IMR-90 (cell line): ENCODE measurements at regions not wholly inside any gene's neighbourhood (a gene's known extent, or its start where the extent isn't known, plus 50 kb on each side); places are given as distances from the start of the nearest gene placed in this dataset.

Source experiments
- ATAC-seq: fragments of 200-7000 bp; cut with Tn5 transposase; 2 replicates; pipeline ENCODE4 v1.9.1; 2020; ENCODE audit warnings: low read depth, mild to moderate bottlenecking, moderate library complexity
- BruUV-seq: library from RNA; stranded (reverse); fragments of 400-500 nt; replicated peaks from 2 replicates; lab custom pipeline; 2021; lab: Mats Ljungman, UMichigan
- CTCF ChIA-PET: fragments of 300-600 bp; formaldehyde crosslinking; extraction: SDS; loops from one replicate; lab custom pipeline; 2021; ENCODE audit warnings: antibody characterized with exemption; lab: Yijun Ruan, JAX
- POLR2A ChIA-PET: fragments of 300-600 bp; sonication (Branson Sonifier 250); formaldehyde crosslinking; loops from one replicate; lab custom pipeline; 2022; ENCODE audit warnings: antibody characterized with exemption; ENCODE audit not compliant: unreplicated experiment; lab: Charles Lee
- DNase-seq: peaks from one replicate; pipeline ENCODE4 v3.0.0; 2013
- H2AFZ ChIP-seq: replicated peaks from 2 replicates; pipeline ENCODE3; 2013; ENCODE audit warnings: low read length, mild to moderate bottlenecking; ENCODE audit not compliant: poor library complexity
- H2AK5ac ChIP-seq: 2 replicates; pipeline ENCODE4 v1.6.1; 2013; ENCODE audit warnings: low read depth, low read length, inconsistent platforms
- H2AK9ac ChIP-seq: replicated peaks from 2 replicates; pipeline ENCODE3; 2013; ENCODE audit warnings: mild to moderate bottlenecking, low read depth, low read length, moderate library complexity; ENCODE audit not compliant: poor library complexity
- H2BK120ac ChIP-seq: 2 replicates; pipeline ENCODE4 v1.6.1; 2013; ENCODE audit warnings: low read depth, low read length, inconsistent platforms
- H2BK15ac ChIP-seq: 3 replicates; pipeline ENCODE4 v1.6.1; 2013; ENCODE audit warnings: low read depth, low read length, inconsistent platforms
- H2BK20ac ChIP-seq: 2 replicates; pipeline ENCODE4 v1.6.1; 2013; ENCODE audit warnings: low read depth, mild to moderate bottlenecking, inconsistent platforms, low read length, moderate library complexity
- H2BK5ac ChIP-seq: 2 replicates; pipeline ENCODE4 v1.6.1; 2013; ENCODE audit warnings: mild to moderate bottlenecking, low read depth, low read length, inconsistent platforms; ENCODE audit not compliant: poor library complexity, severe bottlenecking
- H3K14ac ChIP-seq: replicated peaks from 2 replicates; pipeline ENCODE4 v1.6.1; 2013; ENCODE audit warnings: low read depth, low read length, inconsistent platforms
- H3K18ac ChIP-seq: 2 replicates; pipeline ENCODE4 v1.6.1; 2013; ENCODE audit warnings: low read depth, low read length, control low read depth
- H3K23ac ChIP-seq: 2 replicates; pipeline ENCODE4 v1.6.1; 2013; ENCODE audit warnings: low read depth, low read length, inconsistent platforms
- H3K27ac ChIP-seq: 2 replicates; pipeline ENCODE4 v1.5.1; 2013; ENCODE audit warnings: mild to moderate bottlenecking, control low read depth, low read length; ENCODE audit not compliant: insufficient read depth
- H3K27me3 ChIP-seq: 2 replicates; pipeline ENCODE4 v1.6.1; 2013; ENCODE audit warnings: low read length; ENCODE audit not compliant: control insufficient read depth, insufficient read depth
- H3K36me3 ChIP-seq: 2 replicates; pipeline ENCODE4 v1.6.1; 2013; ENCODE audit warnings: low read length, mixed read lengths; ENCODE audit not compliant: control insufficient read depth, insufficient read depth
- H3K4ac ChIP-seq: 2 replicates; pipeline ENCODE4 v1.6.1; 2013; ENCODE audit warnings: low read depth, low read length, inconsistent platforms
- H3K4me1 ChIP-seq: 2 replicates; pipeline ENCODE4 v1.6.1; 2013; ENCODE audit warnings: low read length, mixed read lengths; ENCODE audit not compliant: control insufficient read depth, insufficient read depth
- H3K4me2 ChIP-seq: 2 replicates; pipeline ENCODE4 v1.6.1; 2013; ENCODE audit warnings: low read depth, mild to moderate bottlenecking, control low read depth, low read length, moderate library complexity
- H3K4me3 ChIP-seq: 2 replicates; pipeline ENCODE4 v1.5.1; 2013; ENCODE audit warnings: low read depth, mild to moderate bottlenecking, control low read depth, low read length, moderate library complexity; ENCODE audit not compliant: insufficient read depth
- H3K56ac ChIP-seq: 2 replicates; pipeline ENCODE4 v1.6.1; 2013; ENCODE audit warnings: low read length, inconsistent platforms; ENCODE audit not compliant: insufficient read depth; ENCODE audit errors: extremely low read depth
- H3K79me1 ChIP-seq, 2 experiments: 2 replicates each; pipeline ENCODE4 v1.6.1; 2013; ENCODE audit warnings: low read length in 2 of 2, inconsistent platforms in 1 of 2, low read depth in 1 of 2
- H3K9ac ChIP-seq: 2 replicates; pipeline ENCODE4 v1.6.1; 2013; ENCODE audit warnings: low read depth, low read length, control low read depth
- H3K9me1 ChIP-seq: 2 replicates; pipeline ENCODE4 v1.6.1; 2013; ENCODE audit warnings: low read length, inconsistent platforms; ENCODE audit not compliant: insufficient read depth
- H3K9me3 ChIP-seq: 2 replicates; pipeline ENCODE4 v1.6.1; 2013; ENCODE audit warnings: low read length; ENCODE audit not compliant: control insufficient read depth, insufficient read depth
- H4K20me1 ChIP-seq: 2 replicates; pipeline ENCODE4 v1.6.1; 2013; ENCODE audit warnings: low read length, inconsistent platforms; ENCODE audit not compliant: insufficient read depth
- H4K5ac ChIP-seq: 2 replicates; pipeline ENCODE4 v1.6.1; 2013; ENCODE audit warnings: mild to moderate bottlenecking, low read depth, low read length, control low read depth
- H4K8ac ChIP-seq, 2 experiments: 2 replicates each; pipeline ENCODE4 v1.6.1; 2013; ENCODE audit warnings: low read depth in 2 of 2, low read length in 2 of 2, control low read depth in 1 of 2, inconsistent platforms in 1 of 2
- H4K91ac ChIP-seq: 2 replicates; pipeline ENCODE4 v1.6.1; 2013; ENCODE audit warnings: low read depth, low read length, inconsistent platforms; ENCODE audit not compliant: insufficient read depth
- ELK1 ChIP-seq: fragments of 150-350 bp; IDR thresholded peaks from 2 replicates; pipeline ENCODE4 v1.6.1; 2016; ENCODE audit warnings: low read depth, mild to moderate bottlenecking, low read length, moderate library complexity, borderline replicate concordance
- WGBS, 2 experiments: methylation state at CpG; one replicate each; pipeline versions ENCODE4 v1.1.5 to v1.1.7; 2013; ENCODE audit warnings: missing lambda C conversion rate in 2 of 2; ENCODE audit not compliant: insufficient read length in 1 of 2; ENCODE audit errors: extremely low coverage in 2 of 2; 5-methylcytosine and 5-hydroxymethylcytosine counted together
- dilution Hi-C: fragments of 300-500 bp; cut with HindIII; formaldehyde crosslinking; loops from one replicate; pipeline ENCODE4 v1.14.3; 2018; ENCODE audit warnings: low sequenced_read_pairs; ENCODE audit not compliant: unreplicated experiment
- in situ Hi-C: fragments of 300-500 bp; cut with MboI; formaldehyde crosslinking; loops from 3 replicates; pipeline ENCODE4 v1.14.3; 2019; ENCODE audit warnings: low sequenced_read_pairs, inconsistent platforms, mixed read lengths
- intact Hi-C: fragments of 100-400 bp; cut with micrococcal nuclease; formaldehyde crosslinking; loops from 2 replicates; pipeline ENCODE4 v1.10.0; 2022
- TF ChIP-seq, protein P1 (sequence below): conservative IDR thresholded peaks from 2 replicates; pipeline ENCODE4 v1.5.1; 2012; ENCODE audit warnings: mild to moderate bottlenecking, low read depth, low read length, improper control_type of control experiment

DNA sequence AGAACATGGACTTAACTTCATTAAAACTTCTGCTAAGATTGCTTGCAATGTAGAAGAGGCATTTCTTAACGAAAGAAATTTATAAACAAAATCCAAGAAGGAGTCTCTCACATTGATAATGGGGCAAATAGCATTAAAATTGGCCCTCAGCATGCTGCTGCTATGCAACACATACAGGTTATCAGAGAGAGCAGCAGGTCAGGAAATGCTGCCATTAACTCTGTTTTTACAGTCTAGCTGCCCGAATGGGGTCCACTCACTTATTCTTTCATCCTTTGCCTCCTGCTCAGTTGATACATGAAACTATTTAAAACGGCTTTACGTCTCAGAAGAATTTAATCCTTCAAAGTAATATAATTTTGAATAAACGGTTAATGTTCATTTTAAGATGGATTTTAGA, 620.4 kb downstream of the SLC16A7 start:
- CTCF ChIA-PET: interaction anchor here (0.6 kb wide), 1 partner anchor 16 kb away, joined by 3 read pairs; no protein-coding TSS in a partner anchor

More for the DNA sequence above, 620.4 kb downstream of the SLC16A7 start:
- Histone ChIP-seq H2AK5ac (no peak overlapping the region), H4K20me1 (no peaks in the 10 kb centered on the region), H3K4me3 (no peak overlapping the region), H3K18ac (no peak overlapping the region), H4K91ac (no peak overlapping the region), H2AK9ac (no peak overlapping the region), H2BK5ac (no peak overlapping the region), H3K4ac (no peak overlapping the region), H3K9me1 (no peaks in the 10 kb centered on the region), H3K4me1 (no peaks in the 10 kb centered on the region), H2BK15ac (no peak overlapping the region), H3K56ac (no peak overlapping the region), H3K4me2 (no peak overlapping the region), H3K14ac (no peak overlapping the region), H4K8ac (no peak overlapping the region), H3K36me3 (no peaks in the 10 kb centered on the region), H4K5ac (no peak overlapping the region), H3K27me3 (no peaks in the 10 kb centered on the region), H3K9ac (no peak overlapping the region), H3K79me1 (no peaks in the 10 kb centered on the region), H3K9me3 (peaks cover 2% of the 10 kb centered on the region; the same call in 1 of the 2 replicates), H3K23ac (no peak overlapping the region), H2BK120ac (no peak overlapping the region), H2BK20ac (no peak overlapping the region), H2AFZ (no peak overlapping the region), H3K27ac (no peak overlapping the region)
- dilution Hi-C loops (no loop called here), in situ Hi-C loops (no loop called here), intact Hi-C loops (no loop called here)
- no peak for TF ChIP-seq ELK1
- TF ChIP-seq, protein P1, sequence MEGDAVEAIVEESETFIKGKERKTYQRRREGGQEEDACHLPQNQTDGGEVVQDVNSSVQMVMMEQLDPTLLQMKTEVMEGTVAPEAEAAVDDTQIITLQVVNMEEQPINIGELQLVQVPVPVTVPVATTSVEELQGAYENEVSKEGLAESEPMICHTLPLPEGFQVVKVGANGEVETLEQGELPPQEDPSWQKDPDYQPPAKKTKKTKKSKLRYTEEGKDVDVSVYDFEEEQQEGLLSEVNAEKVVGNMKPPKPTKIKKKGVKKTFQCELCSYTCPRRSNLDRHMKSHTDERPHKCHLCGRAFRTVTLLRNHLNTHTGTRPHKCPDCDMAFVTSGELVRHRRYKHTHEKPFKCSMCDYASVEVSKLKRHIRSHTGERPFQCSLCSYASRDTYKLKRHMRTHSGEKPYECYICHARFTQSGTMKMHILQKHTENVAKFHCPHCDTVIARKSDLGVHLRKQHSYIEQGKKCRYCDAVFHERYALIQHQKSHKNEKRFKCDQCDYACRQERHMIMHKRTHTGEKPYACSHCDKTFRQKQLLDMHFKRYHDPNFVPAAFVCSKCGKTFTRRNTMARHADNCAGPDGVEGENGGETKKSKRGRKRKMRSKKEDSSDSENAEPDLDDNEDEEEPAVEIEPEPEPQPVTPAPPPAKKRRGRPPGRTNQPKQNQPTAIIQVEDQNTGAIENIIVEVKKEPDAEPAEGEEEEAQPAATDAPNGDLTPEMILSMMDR: no peak
- POLR2A ChIA-PET: no interaction called here
- no TSS peak for BruUV-seq
- no CpG with 5 or more reads among the region's 5 CpGs for WGBS, 2 experiments
- ATAC-seq (no peak), DNase-seq (no peak)
